WTC11 (cell line): ENCODE measurements at regions not wholly inside any gene's neighbourhood (a gene's known extent, or its start where the extent isn't known, plus 50 kb on each side); places are given as distances from the start of the nearest gene placed in this dataset.

Experiments used
- ATAC-seq: fragments of 200-7000 bp; cut with Tn5 transposase; 2 replicates; pipeline ENCODE4 v1.10.0; 2021; ENCODE audit warnings: mild to moderate bottlenecking, moderate library complexity
- CTCF ChIA-PET: fragments of 300-600 bp; sonication (Branson Sonifier 250); formaldehyde crosslinking; loops from one replicate; lab custom pipeline; 2021; ENCODE audit warnings: antibody characterized with exemption; lab: Charles Lee
- POLR2A ChIA-PET: fragments of 350-600 bp; sonication (Branson Sonifier 250); formaldehyde crosslinking; loops from one replicate; lab custom pipeline; 2021; ENCODE audit warnings: antibody characterized with exemption; lab: Charles Lee
- DNase-seq: peaks from one replicate; pipeline ENCODE4 v3.0.0; 2021; ENCODE audit warnings: low spot score
- H3K27ac Mint-ChIP-seq: 2 replicates; pipeline ENCODE4 v1.8.0; 2021; ENCODE audit warnings: mixed read lengths
- H3K27me3 Mint-ChIP-seq: 2 replicates; pipeline ENCODE4 v1.8.0; 2021; ENCODE audit warnings: low read depth, mild to moderate bottlenecking, moderate library complexity, mixed read lengths
- H3K36me3 Mint-ChIP-seq: 2 replicates; pipeline ENCODE4 v1.8.0; 2021; ENCODE audit warnings: mixed read lengths
- H3K4me1 Mint-ChIP-seq: 2 replicates; pipeline ENCODE4 v1.8.0; 2022; ENCODE audit warnings: mixed read lengths
- H3K4me3 Mint-ChIP-seq: 2 replicates; pipeline ENCODE4 v1.8.0; 2021; ENCODE audit warnings: mild to moderate bottlenecking, moderate library complexity, mixed read lengths
- H3K9me3 Mint-ChIP-seq: 2 replicates; pipeline ENCODE4 v1.8.0; 2021; ENCODE audit warnings: mixed read lengths
- AR ChIP-seq: fragments of 250-450 bp; sonication (Bioruptor Pico); IDR thresholded peaks from 2 replicates; pipeline ENCODE4 v1.9.0; 2021; ENCODE audit warnings: mild to moderate bottlenecking
- ARID4B ChIP-seq: sonication (generic); formaldehyde crosslinking; IDR thresholded peaks from 2 replicates; pipeline ENCODE4 v1.8.0; 2023; ENCODE audit warnings: missing genetic modification reagents, mild to moderate bottlenecking, borderline replicate concordance
- ATF3 ChIP-seq: sonication (generic); formaldehyde crosslinking; conservative IDR thresholded peaks from 2 replicates; pipeline ENCODE4 v1.8.1; 2022; ENCODE audit warnings: mild to moderate bottlenecking, missing genetic modification reagents
- CDX4 ChIP-seq: fragments of 250-450 bp; sonication (Bioruptor Pico); IDR thresholded peaks from 2 replicates; pipeline ENCODE4 v1.9.0; 2021; ENCODE audit warnings: moderate library complexity, mild to moderate bottlenecking, inconsistent platforms, borderline replicate concordance
- CREB1 ChIP-seq: sonication (generic); formaldehyde crosslinking; IDR thresholded peaks from 2 replicates; pipeline ENCODE4 v1.8.0; 2023; ENCODE audit warnings: mild to moderate bottlenecking, missing genetic modification reagents
- CTCF ChIP-seq: fragments of 200-600 bp; IDR thresholded peaks from 2 replicates; pipeline ENCODE4 v1.8.0; 2022; ENCODE audit warnings: antibody characterized with exemption
- E2F1 ChIP-seq: sonication (generic); formaldehyde crosslinking; IDR thresholded peaks from 2 replicates; pipeline ENCODE4 v1.8.0; 2022; ENCODE audit warnings: mild to moderate bottlenecking, missing genetic modification reagents
- E2F5 ChIP-seq: sonication (generic); formaldehyde crosslinking; IDR thresholded peaks from 2 replicates; pipeline ENCODE4 v1.8.1; 2022; ENCODE audit warnings: mild to moderate bottlenecking, moderate library complexity, missing genetic modification reagents
- ESRRA ChIP-seq: sonication (generic); formaldehyde crosslinking; IDR thresholded peaks from 2 replicates; pipeline ENCODE4 v1.8.1; 2022; ENCODE audit warnings: mild to moderate bottlenecking, missing genetic modification reagents, borderline replicate concordance
- HMGA2 ChIP-seq: fragments of 250-450 bp; sonication (Bioruptor Pico); IDR thresholded peaks from 2 replicates; pipeline ENCODE4 v1.4.0; 2021; ENCODE audit warnings: mild to moderate bottlenecking, moderate library complexity
- JUN ChIP-seq: sonication (generic); formaldehyde crosslinking; IDR thresholded peaks from 2 replicates; pipeline ENCODE4 v1.8.0; 2023; ENCODE audit warnings: mild to moderate bottlenecking, missing genetic modification reagents
- MAX ChIP-seq: sonication (generic); formaldehyde crosslinking; IDR thresholded peaks from 2 replicates; pipeline ENCODE4 v1.8.0; 2022; ENCODE audit warnings: mild to moderate bottlenecking, missing genetic modification reagents
- MLX ChIP-seq: sonication (generic); formaldehyde crosslinking; IDR thresholded peaks from 2 replicates; pipeline ENCODE4 v1.8.1; 2023; ENCODE audit warnings: mild to moderate bottlenecking, missing genetic modification reagents, moderate library complexity
- NR1H2 ChIP-seq: sonication (generic); formaldehyde crosslinking; IDR thresholded peaks from 2 replicates; pipeline ENCODE4 v1.9.0; 2021; ENCODE audit warnings: mild to moderate bottlenecking, moderate library complexity, missing genetic modification reagents
- NR3C1 ChIP-seq: sonication (generic); formaldehyde crosslinking; conservative IDR thresholded peaks from 2 replicates; pipeline ENCODE4 v1.8.1; 2023; ENCODE audit warnings: low read depth, mild to moderate bottlenecking, missing genetic modification reagents
- SMAD4 ChIP-seq: sonication (generic); formaldehyde crosslinking; IDR thresholded peaks from 2 replicates; pipeline ENCODE4 v1.8.0; 2022; ENCODE audit warnings: mild to moderate bottlenecking, missing genetic modification reagents
- SOX15 ChIP-seq: fragments of 250-450 bp; sonication (Bioruptor Pico); IDR thresholded peaks from 2 replicates; pipeline ENCODE4 v1.9.0; 2021; ENCODE audit warnings: mild to moderate bottlenecking
- TCF7 ChIP-seq: sonication (generic); formaldehyde crosslinking; IDR thresholded peaks from 2 replicates; pipeline ENCODE4 v1.8.0; 2022; ENCODE audit warnings: mild to moderate bottlenecking, low read depth, missing genetic modification reagents, moderate library complexity
- USF1 ChIP-seq: sonication (generic); formaldehyde crosslinking; IDR thresholded peaks from 2 replicates; pipeline ENCODE4 v1.8.0; 2022; ENCODE audit warnings: mild to moderate bottlenecking, missing genetic modification reagents
- ZNF232 ChIP-seq: sonication (generic); formaldehyde crosslinking; IDR thresholded peaks from 2 replicates; pipeline ENCODE4 v1.8.0; 2022; ENCODE audit warnings: mild to moderate bottlenecking, missing genetic modification reagents

GRCh38 chr9:13508681-13509080, 229.2 kb upstream of the MPDZ start:
- H3K27ac Mint-ChIP-seq: no peak overlapping the region
- peaks cover 27% of the 10 kb centered on the region for H3K4me1 Mint-ChIP-seq
- no peaks in the 10 kb centered on the region; the same call in 1 of the 2 replicates for H3K36me3 Mint-ChIP-seq
- no peaks in the 10 kb centered on the region for H3K27me3 Mint-ChIP-seq
- no peak for DNase-seq
- H3K9me3 Mint-ChIP-seq: peaks cover 9% of the 10 kb centered on the region
- ATAC-seq: no peak
- POLR2A ChIA-PET: no interaction called here
- no peak overlapping the region for H3K4me3 Mint-ChIP-seq
- TF ChIP-seq CTCF (no peak), ZNF232 (CRISPR knock-in tag) (no peak), JUN (CRISPR knock-in tag) (no peak), E2F5 (CRISPR knock-in tag) (no peak), MAX (no peak), CDX4 (CRISPR knock-in tag) (no peak), HMGA2 (no peak), TCF7 (CRISPR knock-in tag) (no peak), AR (CRISPR knock-in tag) (no peak), ATF3 (CRISPR knock-in tag) (no peak)
- TF ChIP-seq, all 79 proteins: peak for 0
- CTCF ChIA-PET: interaction anchor here (0.6 kb wide), 1 partner anchor 78 kb away, joined by 4 read pairs; no protein-coding TSS in a partner anchor

GRCh38 chr9:13508086-13508485, 228.6 kb upstream of the MPDZ start:
- ATAC-seq (no peak), DNase-seq (no peak)
- Mint-ChIP-seq H3K27ac (no peak overlapping the region), H3K36me3 (no peaks in the 10 kb centered on the region; the same call in 1 of the 2 replicates), H3K27me3 (no peaks in the 10 kb centered on the region), H3K4me1 (peaks cover 21% of the 10 kb centered on the region), H3K4me3 (no peak overlapping the region), H3K9me3 (peaks cover 9% of the 10 kb centered on the region)
- ChIA-PET POLR2A (no interaction called here), CTCF (interaction anchor here (0.6 kb wide), 1 partner anchor 78 kb away, joined by 4 read pairs; no protein-coding TSS in a partner anchor)
- TF ChIP-seq E2F1 (CRISPR knock-in tag) (no peak), MLX (CRISPR knock-in tag) (no peak), ESRRA (CRISPR knock-in tag) (no peak), USF1 (CRISPR knock-in tag) (no peak), SOX15 (CRISPR knock-in tag) (no peak), E2F5 (CRISPR knock-in tag) (no peak), ARID4B (no peak), NR3C1 (CRISPR knock-in tag) (no peak), CREB1 (CRISPR knock-in tag) (no peak), NR1H2 (CRISPR knock-in tag) (no peak), SMAD4 (CRISPR knock-in tag) (no peak)
